ENCODE measurements at regions not wholly inside any gene's neighbourhood (a gene's known extent, or its start where the extent isn't known, plus 50 kb on each side); places are given as distances from the start of the nearest gene placed in this dataset.

DNA sequence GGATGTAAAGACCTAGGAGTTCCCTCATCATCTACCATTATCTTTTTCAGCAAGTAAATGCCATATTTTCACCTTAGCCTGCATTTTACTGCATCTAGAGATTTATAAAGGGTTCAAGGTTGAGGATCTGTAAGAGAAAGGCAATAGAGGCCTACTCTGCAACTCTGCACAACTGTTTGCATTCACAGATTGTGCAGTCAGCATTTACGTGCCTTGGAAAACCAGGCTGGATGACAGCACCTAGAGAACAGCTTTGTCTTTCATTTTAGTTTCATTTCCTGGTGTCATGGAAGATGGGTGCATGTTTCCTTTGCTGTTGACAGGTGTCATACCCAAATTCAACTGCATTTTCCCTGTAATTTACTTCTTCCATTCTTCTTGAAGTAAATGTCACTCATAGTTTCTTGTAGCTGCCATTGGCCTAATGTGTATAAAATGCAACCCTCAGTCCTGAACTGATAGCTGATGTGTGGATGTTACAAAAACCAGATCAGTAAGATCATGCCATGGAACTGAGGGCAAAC lies 817.5 kb downstream of the SQOR start:
- Histone ChIP-seq H4K91ac (replicated peaks; ENCODE audit: insufficient read length, low read length) (no peak overlapping the region), H2AK5ac (ENCODE audit: low read depth, low read length) (no peak overlapping the region), H3K9ac (replicated peaks in 1 of 4; ENCODE audit: extremely low read depth in 1 of 4, low read depth in 3 of 4, low read length in 3 of 4) (no peak overlapping the region), H3K4me3 (ENCODE audit: extremely low read depth in 1 of 4, insufficient read depth in 2 of 4, low read depth in 3 of 4, low read length in 4 of 4) (no peak overlapping the region), H3K27ac (ENCODE audit: low read depth, low read length) (no peak overlapping the region), H3K56ac (replicated peaks; ENCODE audit: insufficient read length, low read depth, low read length) (no peak overlapping the region), H3K36me3 (ENCODE audit: control insufficient read depth in 2 of 4, insufficient read depth in 4 of 4, low read length in 3 of 4) (no peaks in the 10 kb centered on the region), H3K79me1 (ENCODE audit: low read depth, low read length) (no peaks in the 10 kb centered on the region), H3K23me2 (ENCODE audit: low read depth, low read length) (no peaks in the 10 kb centered on the region), H4K5ac (ENCODE audit: insufficient read length, low read depth, low read length) (no peak overlapping the region), H2BK12ac (ENCODE audit: low read depth, low read length) (no peak overlapping the region), H3K4me1 (replicated peaks in 1 of 4; ENCODE audit: control insufficient read depth in 3 of 4, insufficient read depth in 4 of 4, low read length in 3 of 4) (no peaks in the 10 kb centered on the region), H2BK120ac (replicated peaks; ENCODE audit: low read depth, low read length) (no peak overlapping the region), H3K9me3 (ENCODE audit: insufficient read depth in 2 of 2, low read depth in 1 of 2, low read length in 1 of 2) (no peaks in the 10 kb centered on the region), H2AFZ (ENCODE audit: low read length) (no peak overlapping the region), H2BK20ac (ENCODE audit: low read length) (no peak overlapping the region), H2BK5ac (ENCODE audit: low read depth, low read length) (no peak overlapping the region), H3K27me3 (replicated peaks in 1 of 4; ENCODE audit: control insufficient read depth in 3 of 4, extremely low read depth in 1 of 4, insufficient read depth in 3 of 4, low read length in 3 of 4) (no peaks in the 10 kb centered on the region), H3K4me2 (ENCODE audit: insufficient read depth in 1 of 2, low read depth in 2 of 2, low read length in 2 of 2) (no peak overlapping the region), H3K18ac (ENCODE audit: extremely low read depth, low read length) (no peak overlapping the region), H3K23ac (ENCODE audit: insufficient read length) (no peak overlapping the region), H4K20me1 (replicated peaks in 1 of 2; ENCODE audit: control insufficient read depth in 1 of 2, insufficient read depth in 2 of 2, low read length in 2 of 2) (no peaks in the 10 kb centered on the region), H3K14ac (ENCODE audit: insufficient read length) (no peak overlapping the region), H2BK15ac (ENCODE audit: low read length) (no peak overlapping the region), H4K8ac (ENCODE audit: extremely low read depth, insufficient read depth, low read length) (no peak overlapping the region), H3K79me2 (ENCODE audit: control insufficient read depth in 1 of 2, insufficient read depth in 2 of 2, low read length in 2 of 2) (no peaks in the 10 kb centered on the region), H3K4ac (replicated peaks; ENCODE audit: insufficient read length, low read depth, low read length) (no peak overlapping the region)
- no peak for DNase-seq (ENCODE audit: low read depth in 1 of 2, low spot score in 2 of 2)
- WGBS, 2 experiments (ENCODE audit: extremely low coverage in 1 of 2, insufficient coverage in 1 of 2, insufficient read length in 1 of 2, insufficient replicate concordance in 2 of 2, low coverage in 1 of 2, low lambda C conversion rate in 2 of 2, missing lambda C conversion rate in 1 of 2): 0% methylated on average over 1 of the region's 1 CpG; no CpG with 5 or more reads in 1 of the 2 experiments
- no peak for TF ChIP-seq SRF (IDR thresholded peaks at IDR 0.05; ENCODE audit: low read depth, low read length)
- no peak for TF ChIP-seq MAFK (IDR thresholded peaks at IDR 0.05; ENCODE audit: low read depth, low read length)
- CTCF ChIA-PET (ENCODE audit: partially characterized antibody): interaction anchor here (0.6 kb wide), 1 partner anchor 994 kb away, joined by 3 read pairs; no protein-coding TSS in a partner anchor
- FAIRE-seq: no peak
- POLR2A ChIA-PET (ENCODE audit: partially characterized antibody): no interaction called here

All from H1 (cell line).